PFSK-1 (cell line): ENCODE measurements at regions not wholly inside any gene's neighbourhood (a gene's known extent, or its start where the extent isn't known, plus 50 kb on each side); places are given as distances from the start of the nearest gene placed in this dataset.

Experiments used
- POLR2AphosphoS5 ChIP-seq: IDR thresholded peaks from 2 replicates; pipeline ENCODE4 v1.6.1; 2012; ENCODE audit warnings: low read depth, mild to moderate bottlenecking, control low read depth, low read length, moderate library complexity
- SIN3A ChIP-seq: IDR thresholded peaks from 2 replicates; pipeline ENCODE4 v1.6.1; 2012; ENCODE audit warnings: mild to moderate bottlenecking, low read length, moderate library complexity, borderline replicate concordance; ENCODE audit not compliant: insufficient read depth
- TAF1 ChIP-seq: IDR thresholded peaks from 2 replicates; pipeline ENCODE4 v1.6.1; 2012; ENCODE audit warnings: low read length, control low read depth, borderline replicate concordance; ENCODE audit not compliant: insufficient read depth
- TF ChIP-seq, protein P1 (sequence below), 2 experiments: IDR thresholded peaks; 2 replicates each; pipeline versions ENCODE4 v1.6.1 to v1.8.0; 2011 to 2012; ENCODE audit warnings: low read depth in 2 of 2, low read length in 2 of 2, control low read depth in 1 of 2, inconsistent platforms in 1 of 2, mild to moderate bottlenecking in 1 of 2, moderate library complexity in 1 of 2; ENCODE audit not compliant: insufficient read depth in 1 of 2

DNA sequence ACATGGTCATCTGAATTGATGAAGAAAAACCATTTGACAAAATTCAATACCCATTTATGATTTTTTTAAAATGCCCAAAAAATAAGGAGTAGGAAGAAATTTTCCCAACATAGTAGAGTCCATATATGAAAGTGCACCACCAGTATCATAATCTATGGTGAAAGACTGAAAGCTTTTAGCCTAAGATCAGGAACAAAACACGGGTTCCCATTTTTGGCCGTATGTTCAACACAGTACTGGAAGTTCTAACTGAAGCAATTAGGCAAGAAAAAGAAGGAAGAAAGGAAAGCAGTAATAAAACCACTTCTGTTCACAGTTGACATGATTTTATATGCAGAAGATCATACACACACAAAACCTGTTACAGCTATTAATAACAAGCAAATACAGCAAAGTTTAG is 227.8 kb upstream of the RAB4A start:
- TF ChIP-seq SIN3A: no peak
- TF ChIP-seq, protein P1, sequence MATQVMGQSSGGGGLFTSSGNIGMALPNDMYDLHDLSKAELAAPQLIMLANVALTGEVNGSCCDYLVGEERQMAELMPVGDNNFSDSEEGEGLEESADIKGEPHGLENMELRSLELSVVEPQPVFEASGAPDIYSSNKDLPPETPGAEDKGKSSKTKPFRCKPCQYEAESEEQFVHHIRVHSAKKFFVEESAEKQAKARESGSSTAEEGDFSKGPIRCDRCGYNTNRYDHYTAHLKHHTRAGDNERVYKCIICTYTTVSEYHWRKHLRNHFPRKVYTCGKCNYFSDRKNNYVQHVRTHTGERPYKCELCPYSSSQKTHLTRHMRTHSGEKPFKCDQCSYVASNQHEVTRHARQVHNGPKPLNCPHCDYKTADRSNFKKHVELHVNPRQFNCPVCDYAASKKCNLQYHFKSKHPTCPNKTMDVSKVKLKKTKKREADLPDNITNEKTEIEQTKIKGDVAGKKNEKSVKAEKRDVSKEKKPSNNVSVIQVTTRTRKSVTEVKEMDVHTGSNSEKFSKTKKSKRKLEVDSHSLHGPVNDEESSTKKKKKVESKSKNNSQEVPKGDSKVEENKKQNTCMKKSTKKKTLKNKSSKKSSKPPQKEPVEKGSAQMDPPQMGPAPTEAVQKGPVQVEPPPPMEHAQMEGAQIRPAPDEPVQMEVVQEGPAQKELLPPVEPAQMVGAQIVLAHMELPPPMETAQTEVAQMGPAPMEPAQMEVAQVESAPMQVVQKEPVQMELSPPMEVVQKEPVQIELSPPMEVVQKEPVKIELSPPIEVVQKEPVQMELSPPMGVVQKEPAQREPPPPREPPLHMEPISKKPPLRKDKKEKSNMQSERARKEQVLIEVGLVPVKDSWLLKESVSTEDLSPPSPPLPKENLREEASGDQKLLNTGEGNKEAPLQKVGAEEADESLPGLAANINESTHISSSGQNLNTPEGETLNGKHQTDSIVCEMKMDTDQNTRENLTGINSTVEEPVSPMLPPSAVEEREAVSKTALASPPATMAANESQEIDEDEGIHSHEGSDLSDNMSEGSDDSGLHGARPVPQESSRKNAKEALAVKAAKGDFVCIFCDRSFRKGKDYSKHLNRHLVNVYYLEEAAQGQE (IDR thresholded peaks at IDR 0.05; ENCODE audit: insufficient read depth in 1 of 2, low read depth in 2 of 2, low read length in 2 of 2): no peak
- no peak for TF ChIP-seq TAF1
- TF ChIP-seq POLR2AphosphoS5: no peak
